Keratinocyte (primary cell): ENCODE measurements at regions not wholly inside any gene's neighbourhood (a gene's known extent, or its start where the extent isn't known, plus 50 kb on each side); places are given as distances from the start of the nearest gene placed in this dataset.
"Not testable (repeated sequence)": the region's sequence is repeated elsewhere in the genome, so short reads cannot be mapped to it uniquely, and the experiment has no call there.

Source experiments
- DNase-seq: peaks from one replicate; pipeline ENCODE4 v3.0.0-alpha.2; 2011; ENCODE audit warnings: low read depth, missing footprints, low spot score
- FAIRE-seq: peaks from 2 replicates; lab custom pipeline; 2011; peaks lifted over from hg19 to GRCh38; lab: Jason Lieb, UNC
- H2AFZ ChIP-seq: 2 replicates; pipeline ENCODE4 v1.6.0; 2012; ENCODE audit warnings: low read length, control low read depth, inconsistent platforms; ENCODE audit not compliant: control insufficient read depth
- H3K27ac ChIP-seq: 2 replicates; pipeline ENCODE4 v1.5.1; 2011; ENCODE audit warnings: low read length; ENCODE audit not compliant: control insufficient read depth, insufficient read depth
- H3K27me3 ChIP-seq: 3 replicates; pipeline ENCODE4 v1.6.0; 2011; ENCODE audit warnings: low read length; ENCODE audit not compliant: control insufficient read depth, insufficient read depth; ENCODE audit errors: extremely low read depth
- H3K36me3 ChIP-seq, 2 experiments: 2 replicates in 1 of 2; 3 replicates in 1 of 2; pipeline ENCODE4 v1.5.1; 2011; ENCODE audit warnings: low read length in 2 of 2, mild to moderate bottlenecking in 1 of 2; ENCODE audit not compliant: control insufficient read depth in 2 of 2, insufficient read depth in 2 of 2; ENCODE audit errors: extremely low read depth in 1 of 2
- H3K4me1 ChIP-seq: 3 replicates; pipeline ENCODE4 v1.5.1; 2011; ENCODE audit warnings: low read length; ENCODE audit not compliant: control insufficient read depth, insufficient read depth; ENCODE audit errors: extremely low read depth
- H3K4me2 ChIP-seq: 3 replicates; pipeline ENCODE4 v1.6.0; 2011; ENCODE audit warnings: low read depth, low read length; ENCODE audit not compliant: control insufficient read depth, insufficient read depth; ENCODE audit errors: extremely low read depth
- H3K4me3 ChIP-seq, 3 experiments: fragments of 200-600 bp in 1 of 3; sonication (generic) in 1 of 3; 2 replicates in 2 of 3; 3 replicates in 1 of 3; pipeline ENCODE4 v1.5.1; 2011 to 2016; ENCODE audit warnings: low read length in 3 of 3, mild to moderate bottlenecking in 3 of 3, control low read depth in 2 of 3, inconsistent platforms in 1 of 3, low read depth in 1 of 3, mixed read lengths in 1 of 3, mixed run types in 1 of 3, moderate library complexity in 1 of 3; ENCODE audit not compliant: control insufficient read depth in 2 of 3, insufficient read depth in 2 of 3; ENCODE audit errors: extremely low read depth in 1 of 3
- H3K79me2 ChIP-seq: 2 replicates; pipeline ENCODE4 v1.6.0; 2012; ENCODE audit warnings: low read length; ENCODE audit not compliant: control insufficient read depth, insufficient read depth
- H3K9ac ChIP-seq: 3 replicates; pipeline ENCODE4 v1.6.0; 2011; ENCODE audit warnings: low read length; ENCODE audit not compliant: control insufficient read depth, insufficient read depth; ENCODE audit errors: extremely low read depth
- H3K9me1 ChIP-seq: 3 replicates; pipeline ENCODE4 v1.6.0; 2011; ENCODE audit warnings: low read length; ENCODE audit not compliant: control insufficient read depth, insufficient read depth; ENCODE audit errors: extremely low read depth
- H3K9me3 ChIP-seq: 2 replicates; pipeline ENCODE4 v1.5.1; 2012; ENCODE audit warnings: low read depth, low read length; ENCODE audit not compliant: control insufficient read depth
- H4K20me1 ChIP-seq: 3 replicates; pipeline ENCODE4 v1.6.0; 2011; ENCODE audit warnings: low read length; ENCODE audit not compliant: control insufficient read depth, insufficient read depth; ENCODE audit errors: extremely low read depth
- EZH2 ChIP-seq: IDR thresholded peaks from one replicate; pipeline ENCODE4 v1.6.1; 2012; ENCODE audit warnings: inconsistent platforms, mild to moderate bottlenecking, low read length, moderate library complexity
- dilution Hi-C: fragments of 300-500 bp; cut with MboI; formaldehyde crosslinking; loops from one replicate; pipeline ENCODE4 v1.7.0; 2020; ENCODE audit warnings: low sequenced_read_pairs; ENCODE audit not compliant: extremely low pct_ligation_motif_present
- TF ChIP-seq, protein P1 (sequence below), 3 experiments: IDR thresholded peaks in 1 of 3; conservative IDR thresholded peaks in 1 of 3; optimal IDR thresholded peaks in 1 of 3; 2 replicates in 2 of 3; 3 replicates in 1 of 3; pipeline versions ENCODE3 to v1.5.1; 2011; ENCODE audit warnings: low read length in 3 of 3, mild to moderate bottlenecking in 3 of 3, moderate library complexity in 2 of 3, control low read depth in 1 of 3, inconsistent platforms in 1 of 3; ENCODE audit not compliant: insufficient read depth in 2 of 3; ENCODE audit errors: extremely low read depth in 1 of 3

DNA sequence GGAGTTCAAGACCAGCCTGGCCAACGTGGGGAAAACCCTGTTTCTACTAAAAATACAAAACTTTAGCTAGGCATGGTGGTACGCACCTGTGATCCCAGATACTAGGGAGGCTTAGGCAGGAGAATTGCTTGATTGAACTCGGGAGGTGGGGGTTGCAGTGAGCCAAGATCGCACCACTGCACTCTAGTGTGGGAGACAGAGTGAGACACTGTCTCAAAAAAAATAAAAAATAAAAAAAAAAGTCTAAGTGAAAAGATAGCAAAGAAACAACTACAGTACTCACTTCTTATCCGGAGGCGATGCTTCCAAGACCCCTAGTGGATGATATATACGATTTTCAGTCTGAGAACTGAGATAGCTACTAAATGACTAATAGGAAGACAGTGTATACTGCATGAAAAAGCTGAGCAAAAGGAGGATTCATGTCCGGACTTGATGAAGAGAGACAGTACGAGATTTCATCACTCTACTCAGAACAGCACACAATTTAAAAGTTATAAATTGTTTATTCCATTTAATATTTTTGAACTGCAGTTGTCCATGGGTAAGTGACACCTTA lies 138.7 kb upstream of the GOLGA6L6 start:
- H3K9me3 ChIP-seq, dilution Hi-C loops, H3K4me3 ChIP-seq, H3K79me2 ChIP-seq, FAIRE-seq, H3K36me3 ChIP-seq, DNase-seq, H4K20me1 ChIP-seq, H3K27me3 ChIP-seq, H3K4me2 ChIP-seq, H2AFZ ChIP-seq, H3K27ac ChIP-seq, H3K9me1 ChIP-seq, H3K9ac ChIP-seq, H3K4me1 ChIP-seq: not testable (repeated sequence)

DNA sequence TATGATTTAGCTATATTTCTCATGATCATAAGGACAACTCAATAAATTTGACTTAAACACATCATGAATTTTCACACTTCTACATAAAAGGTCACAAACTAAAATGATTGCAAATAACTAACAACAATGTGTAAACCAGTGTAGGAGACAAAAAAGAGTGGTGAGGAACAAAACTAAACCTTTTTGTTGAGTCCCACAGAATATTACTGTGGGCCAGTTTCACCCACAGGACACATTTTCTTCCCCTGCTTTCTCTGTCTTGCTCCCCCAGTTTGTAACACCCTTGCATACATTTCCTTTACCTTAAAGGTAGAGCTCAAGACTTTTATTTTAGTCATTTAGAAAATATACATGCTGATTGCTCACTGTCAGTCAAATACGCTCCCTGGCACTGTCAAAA lies 130.9 kb upstream of the GOLGA6L6 start:
- Histone ChIP-seq H3K4me2 (no peak overlapping the region), H2AFZ (no peak overlapping the region), H3K9me3 (no peaks in the 10 kb centered on the region), H3K9ac (no peak overlapping the region), H4K20me1 (no peaks in the 10 kb centered on the region), H3K4me1 (no peaks in the 10 kb centered on the region), H3K79me2 (no peaks in the 10 kb centered on the region), H3K9me1 (no peaks in the 10 kb centered on the region), H3K27ac (no peak overlapping the region), H3K36me3 (no peaks in the 10 kb centered on the region), H3K27me3 (no peaks in the 10 kb centered on the region), H3K4me3 (no peak overlapping the region)
- TF ChIP-seq, protein P1, sequence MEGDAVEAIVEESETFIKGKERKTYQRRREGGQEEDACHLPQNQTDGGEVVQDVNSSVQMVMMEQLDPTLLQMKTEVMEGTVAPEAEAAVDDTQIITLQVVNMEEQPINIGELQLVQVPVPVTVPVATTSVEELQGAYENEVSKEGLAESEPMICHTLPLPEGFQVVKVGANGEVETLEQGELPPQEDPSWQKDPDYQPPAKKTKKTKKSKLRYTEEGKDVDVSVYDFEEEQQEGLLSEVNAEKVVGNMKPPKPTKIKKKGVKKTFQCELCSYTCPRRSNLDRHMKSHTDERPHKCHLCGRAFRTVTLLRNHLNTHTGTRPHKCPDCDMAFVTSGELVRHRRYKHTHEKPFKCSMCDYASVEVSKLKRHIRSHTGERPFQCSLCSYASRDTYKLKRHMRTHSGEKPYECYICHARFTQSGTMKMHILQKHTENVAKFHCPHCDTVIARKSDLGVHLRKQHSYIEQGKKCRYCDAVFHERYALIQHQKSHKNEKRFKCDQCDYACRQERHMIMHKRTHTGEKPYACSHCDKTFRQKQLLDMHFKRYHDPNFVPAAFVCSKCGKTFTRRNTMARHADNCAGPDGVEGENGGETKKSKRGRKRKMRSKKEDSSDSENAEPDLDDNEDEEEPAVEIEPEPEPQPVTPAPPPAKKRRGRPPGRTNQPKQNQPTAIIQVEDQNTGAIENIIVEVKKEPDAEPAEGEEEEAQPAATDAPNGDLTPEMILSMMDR (optimal IDR thresholded peaks at IDR 0.05 in 1 of 3, IDR thresholded peaks at IDR 0.05 in 1 of 3, conservative IDR thresholded peaks at IDR 0.05 in 1 of 3; ENCODE audit: extremely low read depth in 1 of 3, insufficient read depth in 2 of 3, low read length in 3 of 3) = no peak
- no peak for TF ChIP-seq EZH2
- dilution Hi-C loops = no loop called here
- FAIRE-seq (peak; percentile 69), DNase-seq (no peak)

DNA sequence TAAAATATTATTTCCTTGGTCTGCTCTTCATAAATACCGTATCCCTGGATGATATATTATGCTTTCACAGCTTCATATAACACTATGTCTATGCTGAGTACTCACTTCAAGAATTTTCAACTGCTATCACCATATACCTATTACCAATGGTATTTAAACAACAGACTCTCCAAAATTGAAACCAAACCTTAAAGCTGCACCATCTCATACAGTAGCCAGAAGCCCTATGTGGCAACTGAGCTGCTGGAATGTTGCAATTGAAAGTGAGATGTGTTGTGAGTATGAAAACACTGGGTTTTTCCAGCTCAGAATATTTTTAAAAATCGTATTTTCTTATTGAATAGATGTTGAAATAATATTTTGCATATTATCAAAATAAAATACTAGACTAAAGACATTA lies 130.1 kb upstream of the GOLGA6L6 start:
- H3K27ac ChIP-seq = no peak overlapping the region
- H3K4me3 ChIP-seq = no peak overlapping the region
- no peaks in the 10 kb centered on the region for H3K79me2 ChIP-seq
- peak; percentile 48 for FAIRE-seq
- TF ChIP-seq, protein P1 (optimal IDR thresholded peaks at IDR 0.05 in 1 of 3, IDR thresholded peaks at IDR 0.05 in 1 of 3, conservative IDR thresholded peaks at IDR 0.05 in 1 of 3; ENCODE audit: extremely low read depth in 1 of 3, insufficient read depth in 2 of 3, low read length in 3 of 3) = no peak
- TF ChIP-seq EZH2 = no peak
- dilution Hi-C loops = no loop called here
- no peaks in the 10 kb centered on the region for H4K20me1 ChIP-seq
- H3K36me3 ChIP-seq = no peaks in the 10 kb centered on the region
- H3K9ac ChIP-seq = no peak overlapping the region
- no peaks in the 10 kb centered on the region for H3K9me1 ChIP-seq
- no peak overlapping the region for H3K4me2 ChIP-seq
- no peaks in the 10 kb centered on the region for H3K4me1 ChIP-seq
- H2AFZ ChIP-seq = no peak overlapping the region
- no peak for DNase-seq
- no peaks in the 10 kb centered on the region for H3K27me3 ChIP-seq
- H3K9me3 ChIP-seq = no peaks in the 10 kb centered on the region

DNA sequence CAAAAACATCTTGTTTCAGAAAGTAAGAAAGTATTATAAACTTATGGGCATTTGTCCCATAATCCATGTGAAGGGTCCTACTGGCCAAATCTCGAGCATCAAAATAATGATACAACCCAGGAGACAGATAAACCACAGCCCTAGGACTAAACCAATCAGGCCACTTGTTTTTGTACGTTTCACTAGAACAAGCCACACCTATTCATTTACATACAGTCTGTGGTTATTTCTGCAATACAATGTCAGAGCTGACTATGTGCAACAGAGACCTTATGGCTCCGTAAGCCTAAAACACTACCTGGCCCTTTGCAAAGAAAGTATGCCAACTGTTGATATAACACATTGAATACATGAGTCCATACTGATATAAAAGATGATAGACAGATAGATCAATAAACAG lies 124.8 kb upstream of the GOLGA6L6 start:
- H3K4me1 ChIP-seq, DNase-seq, H3K36me3 ChIP-seq, H4K20me1 ChIP-seq, H3K9ac ChIP-seq, H3K9me1 ChIP-seq, H2AFZ ChIP-seq, H3K4me2 ChIP-seq, H3K27ac ChIP-seq, dilution Hi-C loops, H3K79me2 ChIP-seq, H3K9me3 ChIP-seq, H3K27me3 ChIP-seq, H3K4me3 ChIP-seq: not testable (repeated sequence)
- peak; percentile 94 for FAIRE-seq
